T-helper 1 cell treated with Interleukin-12 subunit alpha and Interleukin-12 subunit beta and Interleukin-4 antibody, amounts not matched to agents 30 μg/mL and 1 μg/mL, for 36 hours (primary cell): ENCODE measurements at regions not wholly inside any gene's neighbourhood (a gene's known extent, or its start where the extent isn't known, plus 50 kb on each side); places are given as distances from the start of the nearest gene placed in this dataset.
"Not testable (repeated sequence)": the region's sequence is repeated elsewhere in the genome, so short reads cannot be mapped to it uniquely, and the experiment has no call there.

Experiments
- H3K27ac Mint-ChIP-seq: one replicate; pipeline ENCODE4 v1.8.0; 2021; ENCODE audit warnings: mild to moderate bottlenecking, mixed read lengths
- H3K27me3 Mint-ChIP-seq: one replicate; pipeline ENCODE4 v1.8.0; 2021; ENCODE audit warnings: low read depth, mixed read lengths
- H3K36me3 Mint-ChIP-seq: one replicate; pipeline ENCODE4 v1.8.0; 2021; ENCODE audit warnings: low read depth, mixed read lengths
- H3K4me1 Mint-ChIP-seq: one replicate; pipeline ENCODE4 v1.8.0; 2021; ENCODE audit warnings: low read depth, mixed read lengths
- H3K4me3 Mint-ChIP-seq: one replicate; pipeline ENCODE4 v1.8.0; 2021; ENCODE audit warnings: mild to moderate bottlenecking, moderate library complexity, mixed read lengths
- H3K9me3 Mint-ChIP-seq: one replicate; pipeline ENCODE4 v1.8.0; 2021; ENCODE audit warnings: mixed read lengths

GRCh38 chr4:178165951-178166308, 723.7 kb upstream of the AGA start:
- Mint-ChIP-seq H3K4me3 (no peak overlapping the region), H3K27ac (no peak overlapping the region), H3K4me1 (no peaks in the 10 kb centered on the region), H3K27me3 (no peaks in the 10 kb centered on the region), H3K9me3 (peaks cover 14% of the 10 kb centered on the region), H3K36me3 (no peaks in the 10 kb centered on the region)

GRCh38 chr4:178173771-178174170, 731.5 kb upstream of the AGA start:
- Mint-ChIP-seq H3K9me3 (peaks cover 3% of the 10 kb centered on the region), H3K27me3 (no peaks in the 10 kb centered on the region), H3K27ac (no peak overlapping the region), H3K36me3 (no peaks in the 10 kb centered on the region), H3K4me3 (no peak overlapping the region), H3K4me1 (no peaks in the 10 kb centered on the region)

- no peaks in the 10 kb centered on the region for H3K27me3 Mint-ChIP-seq
- H3K9me3 Mint-ChIP-seq = peaks cover 3% of the 10 kb centered on the region
- H3K4me1 Mint-ChIP-seq = no peaks in the 10 kb centered on the region
- no peak overlapping the region for H3K4me3 Mint-ChIP-seq
- no peak overlapping the region for H3K27ac Mint-ChIP-seq
- no peaks in the 10 kb centered on the region for H3K36me3 Mint-ChIP-seq
Measured at GRCh38 chr4:178174756-178175155, 732.5 kb upstream of the AGA start.

GRCh38 chr4:178185517-178185916, 743.3 kb upstream of the AGA start:
- Mint-ChIP-seq H3K36me3 (no peaks in the 10 kb centered on the region), H3K27ac (no peak overlapping the region), H3K4me3 (no peak overlapping the region), H3K9me3 (no peaks in the 10 kb centered on the region), H3K27me3 (no peaks in the 10 kb centered on the region), H3K4me1 (no peaks in the 10 kb centered on the region)

- Mint-ChIP-seq H3K36me3 (no peaks in the 10 kb centered on the region), H3K27ac (no peak overlapping the region), H3K9me3 (no peaks in the 10 kb centered on the region), H3K27me3 (no peaks in the 10 kb centered on the region), H3K4me3 (no peak overlapping the region), H3K4me1 (no peaks in the 10 kb centered on the region)
Measured at GRCh38 chr4:178192611-178193010, 750.4 kb upstream of the AGA start.

- H3K4me1 Mint-ChIP-seq = no peaks in the 10 kb centered on the region
- no peak overlapping the region for H3K27ac Mint-ChIP-seq
- no peaks in the 10 kb centered on the region for H3K27me3 Mint-ChIP-seq
- H3K4me3 Mint-ChIP-seq = no peak overlapping the region
- H3K36me3 Mint-ChIP-seq = no peaks in the 10 kb centered on the region
- peaks cover 4% of the 10 kb centered on the region for H3K9me3 Mint-ChIP-seq
Measured at GRCh38 chr4:178196751-178197374, 754.6 kb upstream of the AGA start.

- Mint-ChIP-seq H3K4me1 (no peaks in the 10 kb centered on the region), H3K27ac (no peak overlapping the region), H3K27me3 (no peaks in the 10 kb centered on the region), H3K4me3 (no peak overlapping the region), H3K36me3 (no peaks in the 10 kb centered on the region), H3K9me3 (peaks cover 4% of the 10 kb centered on the region)
Measured at GRCh38 chr4:178198691-178199090, 756.5 kb upstream of the AGA start.

- no peak overlapping the region for H3K4me3 Mint-ChIP-seq
- no peaks in the 10 kb centered on the region for H3K36me3 Mint-ChIP-seq
- no peak overlapping the region for H3K27ac Mint-ChIP-seq
- H3K9me3 Mint-ChIP-seq = peaks cover 9% of the 10 kb centered on the region
- no peaks in the 10 kb centered on the region for H3K4me1 Mint-ChIP-seq
- no peaks in the 10 kb centered on the region for H3K27me3 Mint-ChIP-seq
Measured at GRCh38 chr4:178202422-178202821, 760.2 kb upstream of the AGA start.

GRCh38 chr4:178205826-178206225, 763.6 kb upstream of the AGA start:
- Mint-ChIP-seq H3K27ac (no peak overlapping the region), H3K36me3 (no peaks in the 10 kb centered on the region), H3K4me1 (no peaks in the 10 kb centered on the region), H3K27me3 (no peaks in the 10 kb centered on the region), H3K9me3 (peaks cover 15% of the 10 kb centered on the region), H3K4me3 (no peak overlapping the region)

GRCh38 chr4:178215309-178215708, 773.1 kb upstream of the AGA start:
- no peak overlapping the region for H3K27ac Mint-ChIP-seq
- H3K4me1 Mint-ChIP-seq = no peaks in the 10 kb centered on the region
- H3K36me3 Mint-ChIP-seq = no peaks in the 10 kb centered on the region
- H3K4me3 Mint-ChIP-seq = no peak overlapping the region
- no peaks in the 10 kb centered on the region for H3K27me3 Mint-ChIP-seq
- no peaks in the 10 kb centered on the region for H3K9me3 Mint-ChIP-seq

- Mint-ChIP-seq H3K4me1 (no peaks in the 10 kb centered on the region), H3K36me3 (no peaks in the 10 kb centered on the region), H3K27ac (no peak overlapping the region), H3K9me3 (no peaks in the 10 kb centered on the region), H3K27me3 (no peaks in the 10 kb centered on the region), H3K4me3 (no peak overlapping the region)
Measured at GRCh38 chr4:178215763-178216162, 773.5 kb upstream of the AGA start.

GRCh38 chr4:178226421-178226820, 784.2 kb upstream of the AGA start:
- peaks cover 22% of the 10 kb centered on the region for H3K9me3 Mint-ChIP-seq
- H3K27ac Mint-ChIP-seq, H3K36me3 Mint-ChIP-seq, H3K27me3 Mint-ChIP-seq, H3K4me1 Mint-ChIP-seq, H3K4me3 Mint-ChIP-seq: not testable (repeated sequence)

- no peak overlapping the region for H3K4me3 Mint-ChIP-seq
- H3K4me1 Mint-ChIP-seq = no peaks in the 10 kb centered on the region
- no peaks in the 10 kb centered on the region for H3K36me3 Mint-ChIP-seq
- H3K27me3 Mint-ChIP-seq = no peaks in the 10 kb centered on the region
- H3K27ac Mint-ChIP-seq = no peak overlapping the region
- H3K9me3 Mint-ChIP-seq = peaks cover 31% of the 10 kb centered on the region
Measured at GRCh38 chr4:178233906-178234305, 791.7 kb upstream of the AGA start.

GRCh38 chr4:178240891-178241290, 798.7 kb upstream of the AGA start:
- no peaks in the 10 kb centered on the region for H3K27me3 Mint-ChIP-seq
- no peak overlapping the region for H3K27ac Mint-ChIP-seq
- H3K4me1 Mint-ChIP-seq = no peaks in the 10 kb centered on the region

GRCh38 chr4:178241601-178242118, 799.4 kb upstream of the AGA start:
- Mint-ChIP-seq H3K9me3 (peaks cover 13% of the 10 kb centered on the region), H3K27ac (no peak overlapping the region), H3K27me3 (no peaks in the 10 kb centered on the region), H3K4me1 (no peaks in the 10 kb centered on the region), H3K4me3 (no peak overlapping the region), H3K36me3 (no peaks in the 10 kb centered on the region)

More at GRCh38 chr4:178240891-178241290, 798.7 kb upstream of the AGA start:
- H3K36me3 Mint-ChIP-seq = no peaks in the 10 kb centered on the region
- H3K9me3 Mint-ChIP-seq = peaks cover 11% of the 10 kb centered on the region
- H3K4me3 Mint-ChIP-seq = no peak overlapping the region

GRCh38 chr4:178242655-178243054, 800.4 kb upstream of the AGA start:
- Mint-ChIP-seq H3K9me3 (peaks cover 13% of the 10 kb centered on the region), H3K36me3 (no peaks in the 10 kb centered on the region), H3K4me1 (no peaks in the 10 kb centered on the region), H3K4me3 (no peak overlapping the region), H3K27ac (no peak overlapping the region), H3K27me3 (no peaks in the 10 kb centered on the region)
